Fibroblast of villous mesenchyme (primary cell): ENCODE measurements at regions not wholly inside any gene's neighbourhood (a gene's known extent, or its start where the extent isn't known, plus 50 kb on each side); places are given as distances from the start of the nearest gene placed in this dataset.
"Not testable (repeated sequence)": the region's sequence is repeated elsewhere in the genome, so short reads cannot be mapped to it uniquely, and the experiment has no call there.

ENCODE experiments used
- DNase-seq: peaks from one replicate; pipeline ENCODE4 v3.0.0-alpha.2; 2010; ENCODE audit warnings: low read depth
- H3K4me3 ChIP-seq: 2 replicates; pipeline ENCODE4 v1.5.1; 2011; ENCODE audit warnings: low read depth, mild to moderate bottlenecking, low read length
- CTCF ChIP-seq: IDR thresholded peaks from 2 replicates; pipeline ENCODE4 v1.5.1; 2012; ENCODE audit warnings: low read depth, mild to moderate bottlenecking, low read length; ENCODE audit not compliant: insufficient read depth

GRCh38 chr6:22205266-22205665 is 91.6 kb downstream of the PRL start:
- DNase-seq: no peak
- no peak for TF ChIP-seq CTCF
- H3K4me3 ChIP-seq: no peak overlapping the region

- DNase-seq: no peak
- TF ChIP-seq CTCF: no peak
- H3K4me3 ChIP-seq: no peak overlapping the region
These were observed 90.7 kb downstream of the PRL start for GRCh38 chr6:22206106-22206505.

- no peak for TF ChIP-seq CTCF
- DNase-seq: no peak
- H3K4me3 ChIP-seq: no peak overlapping the region
These were observed 88.8 kb downstream of the PRL start for GRCh38 chr6:22208026-22208425.

GRCh38 chr6:22214314-22214713 is 82.5 kb downstream of the PRL start:
- DNase-seq: no peak
- H3K4me3 ChIP-seq: no peak overlapping the region
- no peak for TF ChIP-seq CTCF

- not testable (repeated sequence) for DNase-seq, H3K4me3 ChIP-seq
These were observed 81.4 kb downstream of the PRL start for GRCh38 chr6:22215474-22215873.

GRCh38 chr6:22218410-22218809 is 78.4 kb downstream of the PRL start:
- no peak for TF ChIP-seq CTCF
- DNase-seq: no peak
- no peak overlapping the region for H3K4me3 ChIP-seq

- DNase-seq: no peak
- TF ChIP-seq CTCF: no peak
- H3K4me3 ChIP-seq: no peak overlapping the region
These were observed 76.9 kb downstream of the PRL start for GRCh38 chr6:22219925-22220324.
